ENCODE measurements at regions not wholly inside any gene's neighbourhood (a gene's known extent, or its start where the extent isn't known, plus 50 kb on each side); places are given as distances from the start of the nearest gene placed in this dataset.
A peak's percentile ranks its signal among the peaks of the same experiment; 100 is the strongest.
"Not testable (repeated sequence)": the region's sequence is repeated elsewhere in the genome, so short reads cannot be mapped to it uniquely, and the experiment has no call there.

GRCh38 chr14:80017795-80018194, 193.5 kb downstream of the DIO2 start (continued):
- no peak for TF ChIP-seq POU6F1 (CRISPR knock-in tag; IDR thresholded peaks at IDR 0.05; ENCODE audit: borderline replicate concordance, low read depth)

GRCh38 chr14:80010245-80010644, 201.1 kb downstream of the DIO2 start:
- ATAC-seq: not testable (repeated sequence)

GRCh38 chr14:80005561-80005960, 205.7 kb downstream of the DIO2 start:
- ATAC-seq: no peak
- TF ChIP-seq ESRRG (CRISPR knock-in tag; IDR thresholded peaks at IDR 0.05): no peak
- TF ChIP-seq PATZ1 (CRISPR knock-in tag; IDR thresholded peaks at IDR 0.05; ENCODE audit: borderline replicate concordance): no peak
- TF ChIP-seq ZC3H10 (CRISPR knock-in tag; IDR thresholded peaks at IDR 0.05): no peak
- TF ChIP-seq BACH2 (CRISPR knock-in tag; IDR thresholded peaks at IDR 0.05; ENCODE audit: borderline replicate concordance): no peak
- TF ChIP-seq TSHZ2 (CRISPR knock-in tag; IDR thresholded peaks at IDR 0.05): no peak
- no peak for TF ChIP-seq OSR1 (CRISPR knock-in tag; IDR thresholded peaks at IDR 0.05)
- TF ChIP-seq ARNTL (CRISPR knock-in tag; IDR thresholded peaks at IDR 0.05; ENCODE audit: borderline replicate concordance, low read depth): no peak
- no peak for TF ChIP-seq TCF4 (CRISPR knock-in tag; IDR thresholded peaks at IDR 0.05; ENCODE audit: borderline replicate concordance)
- TF ChIP-seq PPARA (CRISPR knock-in tag; IDR thresholded peaks at IDR 0.05; ENCODE audit: borderline replicate concordance): no peak
- TF ChIP-seq TOX (CRISPR knock-in tag; IDR thresholded peaks at IDR 0.05; ENCODE audit: borderline replicate concordance): no peak
- TF ChIP-seq POU6F1 (CRISPR knock-in tag; IDR thresholded peaks at IDR 0.05; ENCODE audit: borderline replicate concordance, low read depth): no peak
- TF ChIP-seq ZNF565 (CRISPR knock-in tag; conservative IDR thresholded peaks at IDR 0.05; ENCODE audit: low read depth): no peak

- no peak for ATAC-seq
- no peak for TF ChIP-seq ZFP30 (CRISPR knock-in tag; IDR thresholded peaks at IDR 0.05)
- no peak for TF ChIP-seq ZNF70 (CRISPR knock-in tag; IDR thresholded peaks at IDR 0.05)
- TF ChIP-seq ZNF8 (CRISPR knock-in tag; IDR thresholded peaks at IDR 0.05): no peak
- TF ChIP-seq ZNF565 (CRISPR knock-in tag; conservative IDR thresholded peaks at IDR 0.05; ENCODE audit: low read depth): no peak
- no peak for TF ChIP-seq ZC3H10 (CRISPR knock-in tag; IDR thresholded peaks at IDR 0.05)
- TF ChIP-seq ESRRG (CRISPR knock-in tag; IDR thresholded peaks at IDR 0.05): no peak
- no peak for TF ChIP-seq RARB (CRISPR knock-in tag; IDR thresholded peaks at IDR 0.05)
- TF ChIP-seq BACH2 (CRISPR knock-in tag; IDR thresholded peaks at IDR 0.05; ENCODE audit: borderline replicate concordance): no peak
- TF ChIP-seq CSDC2 (CRISPR knock-in tag; IDR thresholded peaks at IDR 0.05): no peak
Observed at GRCh38 chr14:80004871-80005270, 206.4 kb downstream of the DIO2 start.

GRCh38 chr14:80003138-80003537, 208.2 kb downstream of the DIO2 start:
- ATAC-seq: peak; percentile 79
- no peak for TF ChIP-seq ZFP30 (CRISPR knock-in tag; IDR thresholded peaks at IDR 0.05)
- TF ChIP-seq CSDC2 (CRISPR knock-in tag; IDR thresholded peaks at IDR 0.05): no peak
- no peak for TF ChIP-seq SNAI2 (CRISPR knock-in tag; IDR thresholded peaks at IDR 0.05)
- TF ChIP-seq ARNTL (CRISPR knock-in tag; IDR thresholded peaks at IDR 0.05; ENCODE audit: borderline replicate concordance, low read depth): no peak
- no peak for TF ChIP-seq TSHZ2 (CRISPR knock-in tag; IDR thresholded peaks at IDR 0.05)
- TF ChIP-seq ZNF565 (CRISPR knock-in tag; conservative IDR thresholded peaks at IDR 0.05; ENCODE audit: low read depth): no peak
- TF ChIP-seq GLIS3 (CRISPR knock-in tag; IDR thresholded peaks at IDR 0.05): no peak
- TF ChIP-seq POU6F1 (CRISPR knock-in tag; IDR thresholded peaks at IDR 0.05; ENCODE audit: borderline replicate concordance, low read depth): no peak
- TF ChIP-seq ZC3H10 (CRISPR knock-in tag; IDR thresholded peaks at IDR 0.05): no peak
- TF ChIP-seq RARB (CRISPR knock-in tag; IDR thresholded peaks at IDR 0.05): no peak
- TF ChIP-seq TCF4 (CRISPR knock-in tag; IDR thresholded peaks at IDR 0.05; ENCODE audit: borderline replicate concordance): no peak
- TF ChIP-seq ZNF70 (CRISPR knock-in tag; IDR thresholded peaks at IDR 0.05): no peak
- TF ChIP-seq BACH2 (CRISPR knock-in tag; IDR thresholded peaks at IDR 0.05; ENCODE audit: borderline replicate concordance): no peak
